SK-N-SH (cell line): ENCODE measurements at regions not wholly inside any gene's neighbourhood (a gene's known extent, or its start where the extent isn't known, plus 50 kb on each side); places are given as distances from the start of the nearest gene placed in this dataset.

ENCODE experiments used
- CTCF ChIA-PET: fragments of 300-600, 350-600 bp; formaldehyde crosslinking; extraction: SDS; loops from one replicate; lab custom pipeline; 2021; lab: Yijun Ruan, JAX
- POLR2A ChIA-PET: fragments of 350-600 bp; sonication (Branson Sonifier 250); formaldehyde crosslinking; extraction: SDS; loops from one replicate; lab custom pipeline; 2020; ENCODE audit warnings: antibody characterized with exemption, inconsistent platforms; lab: Yijun Ruan, JAX
- DNase-seq: peaks from one replicate; pipeline ENCODE4 v3.0.0; 2012
- H2AFZ ChIP-seq: fragments of 200-600 bp; sonication (generic); 2 replicates; pipeline ENCODE4 v1.8.1; 2016; ENCODE audit warnings: antibody characterized with exemption, mild to moderate bottlenecking, low read depth
- H3F3A ChIP-seq: fragments of 200-600 bp; sonication (generic); replicated peaks from 2 replicates; pipeline ENCODE3; 2016; ENCODE audit warnings: antibody characterized with exemption, mild to moderate bottlenecking; ENCODE audit not compliant: insufficient read depth
- H3K27ac ChIP-seq, 2 experiments: fragments of 200-500 bp in 1 of 2; fragments of 200-600 bp in 1 of 2; sonication (Bioruptor generic) in 1 of 2; sonication (generic), shearing (Covaris generic) in 1 of 2; 2 replicates each; pipeline versions ENCODE4 v1.5.1 to v1.6.1; 2014 to 2016; ENCODE audit warnings: low read depth in 2 of 2, inconsistent platforms in 1 of 2, low read length in 1 of 2, mild to moderate bottlenecking in 1 of 2, mixed read lengths in 1 of 2
- H3K27me3 ChIP-seq: fragments of 200-600 bp; sonication (generic), shearing (Covaris generic); 2 replicates; pipeline ENCODE4 v1.6.1; 2016; ENCODE audit warnings: mixed run types; ENCODE audit not compliant: insufficient read depth
- H3K36me3 ChIP-seq, 2 experiments: fragments of 200-500 bp in 1 of 2; fragments of 200-600 bp in 1 of 2; sonication (Bioruptor generic) in 1 of 2; sonication (generic) in 1 of 2; replicated peaks in 1 of 2; 2 replicates each; pipeline versions ENCODE3 to v1.5.1; 2014 to 2016; ENCODE audit warnings: low read length in 1 of 2, mild to moderate bottlenecking in 1 of 2; ENCODE audit not compliant: insufficient read depth in 2 of 2, control insufficient read depth in 1 of 2
- H3K4me1 ChIP-seq, 2 experiments: fragments of 200-500 bp in 1 of 2; fragments of 200-600 bp in 1 of 2; sonication (Bioruptor generic) in 1 of 2; sonication (generic), shearing (Covaris generic) in 1 of 2; 2 replicates each; pipeline versions ENCODE4 v1.5.1 to v1.6.1; 2014 to 2016; ENCODE audit warnings: low read depth in 1 of 2, low read length in 1 of 2, mixed run types in 1 of 2; ENCODE audit not compliant: insufficient read depth in 2 of 2, control insufficient read depth in 1 of 2
- H3K4me2 ChIP-seq: fragments of 200-600 bp; sonication (generic), shearing (Covaris generic); 2 replicates; pipeline ENCODE4 v1.6.1; 2017; ENCODE audit warnings: mixed run types
- H3K4me3 ChIP-seq, 2 experiments: fragments of 200-500 bp in 1 of 2; fragments of 200-600 bp in 1 of 2; sonication (Bioruptor generic) in 1 of 2; sonication (generic), shearing (Covaris generic) in 1 of 2; 2 replicates each; pipeline versions ENCODE4 v1.5.1 to v1.8.1; 2014 to 2016; ENCODE audit warnings: low read depth in 2 of 2, inconsistent platforms in 1 of 2, low read length in 1 of 2, mild to moderate bottlenecking in 1 of 2, mixed read lengths in 1 of 2, moderate library complexity in 1 of 2
- H3K79me2 ChIP-seq: fragments of 200-600 bp; sonication (generic); 2 replicates; pipeline ENCODE4 v1.8.1; 2017; ENCODE audit warnings: mild to moderate bottlenecking; ENCODE audit not compliant: insufficient read depth
- H3K9ac ChIP-seq: fragments of 200-600 bp; sonication (generic); 2 replicates; pipeline ENCODE4 v1.6.1; 2017; ENCODE audit warnings: mixed run types
- H3K9me2 ChIP-seq: fragments of 200-600 bp; sonication (generic); 2 replicates; pipeline ENCODE4 v1.6.1; 2017; ENCODE audit warnings: mixed run types
- H3K9me3 ChIP-seq: fragments of 200-600 bp; sonication (generic); 2 replicates; pipeline ENCODE4 v1.6.1; 2017; ENCODE audit warnings: mixed run types, mild to moderate bottlenecking, moderate library complexity
- H4K20me1 ChIP-seq: fragments of 200-600 bp; sonication (generic); 2 replicates; pipeline ENCODE4 v1.6.1; 2017; ENCODE audit warnings: mild to moderate bottlenecking, mixed run types; ENCODE audit not compliant: insufficient read depth
- CHD2 ChIP-seq: fragments of 150-350 bp; IDR thresholded peaks from 2 replicates; pipeline ENCODE4 v1.6.1; 2018; ENCODE audit warnings: low read length; ENCODE audit not compliant: partially characterized antibody
- EZH2phosphoT487 ChIP-seq: fragments of 200-600 bp; sonication (generic); IDR thresholded peaks from 2 replicates; pipeline ENCODE4 v1.6.1; 2017; ENCODE audit warnings: low read depth, mixed run types, mild to moderate bottlenecking, antibody characterized with exemption, moderate library complexity, borderline replicate concordance
- FOSL2 ChIP-seq: IDR thresholded peaks from 2 replicates; pipeline ENCODE4 v1.4.0; 2012; ENCODE audit warnings: low read depth, mild to moderate bottlenecking, moderate library complexity, borderline replicate concordance
- FOXM1 ChIP-seq: IDR thresholded peaks from 2 replicates; pipeline ENCODE4 v1.4.0; 2012; ENCODE audit warnings: low read depth, mild to moderate bottlenecking
- GABPA ChIP-seq: IDR thresholded peaks from 2 replicates; pipeline ENCODE4 v1.4.0; 2012; ENCODE audit warnings: low read depth, mild to moderate bottlenecking
- GATA2 ChIP-seq: sonication (generic); formaldehyde crosslinking; IDR thresholded peaks from 2 replicates; pipeline ENCODE4 v1.5.0; 2020; ENCODE audit warnings: mild to moderate bottlenecking, missing genetic modification reagents
- IRF3 ChIP-seq: fragments of 150-350 bp; IDR thresholded peaks from 2 replicates; pipeline ENCODE4 v1.6.1; 2016; ENCODE audit warnings: mild to moderate bottlenecking, low read depth, low read length
- MAX ChIP-seq: IDR thresholded peaks from 2 replicates; pipeline ENCODE4 v1.4.0; 2012; ENCODE audit warnings: low read depth
- MEF2A ChIP-seq: IDR thresholded peaks from 2 replicates; pipeline ENCODE4 v1.4.0; 2012; ENCODE audit warnings: low read depth, borderline replicate concordance
- MXI1 ChIP-seq: IDR thresholded peaks from 2 replicates; pipeline ENCODE4 v1.6.1; 2012; ENCODE audit warnings: mild to moderate bottlenecking, low read depth, low read length, improper control_type of control experiment
- PBX3 ChIP-seq: IDR thresholded peaks from 2 replicates; pipeline ENCODE4; 2012
- POLR2AphosphoS5 ChIP-seq: IDR thresholded peaks from 2 replicates; pipeline ENCODE4 v1.6.1; 2012; ENCODE audit warnings: low read depth, low read length
- RCOR1 ChIP-seq: fragments of 150-350 bp; IDR thresholded peaks from 2 replicates; pipeline ENCODE4 v1.6.1; 2017; ENCODE audit warnings: antibody characterized with exemption, low read length
- REST ChIP-seq: IDR thresholded peaks from 2 replicates; pipeline ENCODE4 v1.6.1; 2012; ENCODE audit warnings: mild to moderate bottlenecking, low read depth, low read length, moderate library complexity
- SMC3 ChIP-seq: IDR thresholded peaks from 2 replicates; pipeline ENCODE4 v1.6.1; 2012; ENCODE audit warnings: low read depth, low read length, improper control_type of control experiment
- USF1 ChIP-seq: IDR thresholded peaks from 2 replicates; pipeline ENCODE4 v1.4.0; 2012; ENCODE audit warnings: low read depth, borderline replicate concordance
- USF2 ChIP-seq: fragments of 150-350 bp; IDR thresholded peaks from 2 replicates; pipeline ENCODE4 v1.6.1; 2017; ENCODE audit warnings: antibody characterized with exemption, low read length, low read depth, borderline replicate concordance
- YY1 ChIP-seq: IDR thresholded peaks from 2 replicates; pipeline ENCODE4 v1.4.0; 2012; ENCODE audit warnings: low read depth, mild to moderate bottlenecking
- ZBTB33 ChIP-seq: IDR thresholded peaks from 2 replicates; pipeline ENCODE4 v1.4.0; 2012; ENCODE audit warnings: low read depth, borderline replicate concordance
- WGBS: methylation state at CpG from one replicate; pipeline ENCODE4 v1.1.6; 2017; ENCODE audit warnings: low lambda C conversion rate; 5-methylcytosine and 5-hydroxymethylcytosine counted together

GRCh38 chr6:146902846-146903245 lies 301.4 kb upstream of the STXBP5 start:
- H3K4me3 ChIP-seq = no peak overlapping the region
- DNase-seq = no peak
- no peaks in the 10 kb centered on the region for H3K79me2 ChIP-seq
- H2AFZ ChIP-seq = no peak overlapping the region
- 76% methylated on average over 1 of the region's 1 CpG for WGBS
- no peaks in the 10 kb centered on the region for H3K9me3 ChIP-seq
- no peaks in the 10 kb centered on the region for H3K27me3 ChIP-seq
- H3F3A ChIP-seq = peaks cover 15% of the 10 kb centered on the region
- ChIA-PET POLR2A (no interaction called here), CTCF (interaction anchor here (0.8 to 1.7 kb wide), 5 partner anchors 18 to 383 kb away, joined by 3 to 6 read pairs (median 3); no protein-coding TSS in a partner anchor)
- H3K9ac ChIP-seq = no peak overlapping the region
- H3K4me2 ChIP-seq = no peak overlapping the region
- H4K20me1 ChIP-seq = no peaks in the 10 kb centered on the region
- no peak overlapping the region for H3K27ac ChIP-seq
- H3K4me1 ChIP-seq = peaks cover 6 to 14% of the 10 kb centered on the region in 2 experiments
- no peaks in the 10 kb centered on the region for H3K9me2 ChIP-seq
- H3K36me3 ChIP-seq = no peaks in the 10 kb centered on the region
- TF ChIP-seq SMC3 = no peak
- no peak for TF ChIP-seq MXI1
- TF ChIP-seq GABPA = no peak
- TF ChIP-seq PBX3 = no peak
- no peak for TF ChIP-seq YY1
- no peak for TF ChIP-seq IRF3
- TF ChIP-seq USF2 = no peak
- TF ChIP-seq EZH2phosphoT487 = no peak
- TF ChIP-seq GATA2 (CRISPR knock-in tag) = no peak
- TF ChIP-seq FOSL2 = no peak
- no peak for TF ChIP-seq FOXM1
- TF ChIP-seq ZBTB33 = no peak
- no peak for TF ChIP-seq REST
- no peak for TF ChIP-seq MAX
- TF ChIP-seq RCOR1 = no peak
- no peak for TF ChIP-seq MEF2A
- no peak for TF ChIP-seq CHD2
- TF ChIP-seq POLR2AphosphoS5 = no peak
- no peak for TF ChIP-seq USF1
